AG04450 (cell line): ENCODE measurements at regions not wholly inside any gene's neighbourhood (a gene's known extent, or its start where the extent isn't known, plus 50 kb on each side); places are given as distances from the start of the nearest gene placed in this dataset.

Experiments used
- CTCF ChIA-PET: fragments of 300-600, 350-600 bp; formaldehyde crosslinking; extraction: SDS; loops from one replicate; lab custom pipeline; 2022; ENCODE audit warnings: antibody characterized with exemption, inconsistent platforms; lab: Charles Lee
- POLR2A ChIA-PET: fragments of 350-600 bp; formaldehyde crosslinking; extraction: SDS; loops from one replicate; lab custom pipeline; 2021; ENCODE audit warnings: antibody characterized with exemption, inconsistent platforms; lab: Yijun Ruan, JAX
- DNase-seq: peaks from one replicate; pipeline ENCODE4 v3.0.0-alpha.2; 2011; ENCODE audit warnings: low read depth, low spot score
- H3K27ac ChIP-seq: one replicate; pipeline ENCODE4 v1.5.1; 2012; ENCODE audit warnings: low read depth, low read length, control low read depth
- H3K27me3 ChIP-seq: one replicate; pipeline ENCODE4 v1.6.0; 2012; ENCODE audit warnings: low read length; ENCODE audit not compliant: control insufficient read depth, insufficient read depth
- H3K4me3 ChIP-seq: 2 replicates; pipeline ENCODE4 v1.5.1; 2011; ENCODE audit warnings: mild to moderate bottlenecking, low read depth, low read length, control low read depth
- H3K9me3 ChIP-seq: 2 replicates; pipeline ENCODE4 v1.5.1; 2012; ENCODE audit warnings: low read length; ENCODE audit not compliant: control insufficient read depth, insufficient read depth
- TF ChIP-seq, protein P1 (sequence below): IDR thresholded peaks from 2 replicates; pipeline ENCODE4 v1.5.1; 2011; ENCODE audit warnings: low read depth, low read length, control low read depth, inconsistent platforms

DNA sequence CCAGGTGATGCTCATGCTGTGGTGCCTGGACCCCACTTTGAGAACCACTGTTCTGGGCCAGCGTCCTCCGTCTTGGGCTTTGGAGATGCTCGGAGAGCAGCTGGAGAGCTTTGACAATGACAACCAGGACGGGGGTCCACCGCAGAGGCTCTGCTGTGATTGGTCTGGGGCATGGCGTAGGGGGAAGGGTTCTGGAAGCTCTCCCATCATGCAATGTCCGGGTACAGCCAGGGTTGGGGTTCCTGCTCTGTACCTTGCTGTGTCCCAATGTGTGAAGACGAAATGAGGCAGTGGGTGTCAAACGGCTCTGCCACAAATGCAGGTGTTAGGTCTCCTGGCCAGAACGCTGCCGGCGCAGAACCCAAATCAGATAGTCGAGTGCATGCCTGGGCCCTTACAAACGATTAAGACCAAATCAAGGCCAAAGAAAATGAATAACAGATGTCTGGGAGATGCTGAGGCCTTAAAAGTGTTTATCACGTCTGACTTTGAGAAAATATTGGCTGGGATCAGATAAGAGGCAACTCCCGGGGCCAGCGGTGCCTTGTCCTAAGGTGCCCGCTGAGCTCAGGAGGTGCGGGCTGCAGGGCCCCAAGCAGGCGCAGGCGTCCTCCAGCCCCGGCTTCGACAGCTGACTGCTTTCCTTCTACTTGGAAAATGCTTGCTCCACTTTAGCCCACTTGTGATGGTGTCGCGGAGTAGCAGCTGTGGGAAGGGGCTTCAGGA lies 117.2 kb downstream of the VAPA start:
- peaks cover 3% of the 10 kb centered on the region; the same call in 1 of the 2 replicates for H3K9me3 ChIP-seq
- no peak overlapping the region for H3K4me3 ChIP-seq
- ChIA-PET POLR2A (interaction anchor here (0.9 kb wide), 1 partner anchor 11 kb away, joined by 4 read pairs; no protein-coding TSS in a partner anchor), CTCF (no interaction called here)
- H3K27me3 ChIP-seq: peaks cover 22% of the 10 kb centered on the region
- H3K27ac ChIP-seq: no peak overlapping the region
- TF ChIP-seq, protein P1, sequence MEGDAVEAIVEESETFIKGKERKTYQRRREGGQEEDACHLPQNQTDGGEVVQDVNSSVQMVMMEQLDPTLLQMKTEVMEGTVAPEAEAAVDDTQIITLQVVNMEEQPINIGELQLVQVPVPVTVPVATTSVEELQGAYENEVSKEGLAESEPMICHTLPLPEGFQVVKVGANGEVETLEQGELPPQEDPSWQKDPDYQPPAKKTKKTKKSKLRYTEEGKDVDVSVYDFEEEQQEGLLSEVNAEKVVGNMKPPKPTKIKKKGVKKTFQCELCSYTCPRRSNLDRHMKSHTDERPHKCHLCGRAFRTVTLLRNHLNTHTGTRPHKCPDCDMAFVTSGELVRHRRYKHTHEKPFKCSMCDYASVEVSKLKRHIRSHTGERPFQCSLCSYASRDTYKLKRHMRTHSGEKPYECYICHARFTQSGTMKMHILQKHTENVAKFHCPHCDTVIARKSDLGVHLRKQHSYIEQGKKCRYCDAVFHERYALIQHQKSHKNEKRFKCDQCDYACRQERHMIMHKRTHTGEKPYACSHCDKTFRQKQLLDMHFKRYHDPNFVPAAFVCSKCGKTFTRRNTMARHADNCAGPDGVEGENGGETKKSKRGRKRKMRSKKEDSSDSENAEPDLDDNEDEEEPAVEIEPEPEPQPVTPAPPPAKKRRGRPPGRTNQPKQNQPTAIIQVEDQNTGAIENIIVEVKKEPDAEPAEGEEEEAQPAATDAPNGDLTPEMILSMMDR: no peak
- no peak for DNase-seq

DNA sequence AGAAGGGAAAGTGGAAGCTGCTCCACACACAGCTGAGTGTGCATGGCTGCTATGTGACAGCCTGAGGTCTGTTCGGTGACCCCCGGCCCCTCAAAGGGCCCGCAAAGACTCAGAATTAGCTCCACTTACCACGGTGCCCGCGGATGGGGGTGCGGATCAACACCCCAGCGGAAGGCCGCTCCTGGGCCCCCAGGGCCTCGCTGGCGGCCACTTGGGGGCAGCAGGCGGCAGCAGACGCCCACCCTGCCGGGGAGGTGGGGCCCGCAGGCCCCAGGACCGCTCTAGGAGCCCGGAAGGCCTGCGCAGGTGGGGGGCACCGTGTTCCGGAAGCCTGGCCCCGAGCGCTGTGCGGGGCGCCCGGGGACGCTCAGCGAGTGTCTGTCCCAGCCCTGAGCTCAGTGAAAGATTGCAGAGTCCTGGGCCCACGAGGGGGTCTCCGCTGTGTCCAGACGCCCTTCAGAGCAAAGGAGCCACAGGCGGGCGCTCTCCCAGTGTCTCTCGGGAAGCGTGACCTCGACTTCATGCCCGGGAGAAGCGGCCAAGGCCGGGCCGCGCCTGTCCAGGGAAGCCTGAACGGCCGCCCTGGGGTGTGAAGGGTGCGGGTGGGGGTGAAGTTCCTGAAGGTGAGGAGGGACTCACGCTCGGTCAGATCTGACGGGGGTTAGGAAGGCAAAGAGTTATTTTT lies 118.7 kb downstream of the VAPA start:
- POLR2A ChIA-PET: no interaction called here
- no peak for DNase-seq
- Histone ChIP-seq H3K4me3 (no peak overlapping the region), H3K9me3 (peaks cover 3% of the 10 kb centered on the region; the same call in 1 of the 2 replicates), H3K27ac (no peak overlapping the region), H3K27me3 (peaks cover 22% of the 10 kb centered on the region)
- CTCF ChIA-PET: no interaction called here
- TF ChIP-seq, protein P1: peak; percentile 27; the same call in 1 of the 2 replicates

DNA sequence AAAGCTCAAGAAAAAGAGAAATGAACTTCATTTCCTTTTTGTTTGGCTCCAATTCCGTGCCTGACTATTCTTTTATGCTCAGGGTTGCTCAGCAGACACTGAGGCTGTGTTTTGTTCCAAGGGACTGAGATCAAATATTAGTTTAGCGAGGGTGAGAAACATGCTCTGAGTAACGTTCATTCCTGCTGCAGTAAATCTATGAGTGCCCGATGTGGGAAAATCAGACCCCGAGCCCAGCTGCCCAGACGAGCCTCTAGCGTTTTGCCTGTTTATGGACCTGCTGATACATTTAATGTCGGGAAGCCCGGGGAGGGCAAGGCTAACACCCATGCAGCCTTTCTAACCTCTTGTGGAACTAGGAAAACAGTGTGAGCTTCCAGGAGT lies 119.2 kb downstream of the VAPA start:
- Histone ChIP-seq H3K27me3 (peaks cover 17% of the 10 kb centered on the region), H3K9me3 (peaks cover 3% of the 10 kb centered on the region; the same call in 1 of the 2 replicates), H3K4me3 (no peak overlapping the region), H3K27ac (no peak overlapping the region)
- TF ChIP-seq, protein P1: no peak
- ChIA-PET CTCF (no interaction called here), POLR2A (no interaction called here)
- DNase-seq: no peak

DNA sequence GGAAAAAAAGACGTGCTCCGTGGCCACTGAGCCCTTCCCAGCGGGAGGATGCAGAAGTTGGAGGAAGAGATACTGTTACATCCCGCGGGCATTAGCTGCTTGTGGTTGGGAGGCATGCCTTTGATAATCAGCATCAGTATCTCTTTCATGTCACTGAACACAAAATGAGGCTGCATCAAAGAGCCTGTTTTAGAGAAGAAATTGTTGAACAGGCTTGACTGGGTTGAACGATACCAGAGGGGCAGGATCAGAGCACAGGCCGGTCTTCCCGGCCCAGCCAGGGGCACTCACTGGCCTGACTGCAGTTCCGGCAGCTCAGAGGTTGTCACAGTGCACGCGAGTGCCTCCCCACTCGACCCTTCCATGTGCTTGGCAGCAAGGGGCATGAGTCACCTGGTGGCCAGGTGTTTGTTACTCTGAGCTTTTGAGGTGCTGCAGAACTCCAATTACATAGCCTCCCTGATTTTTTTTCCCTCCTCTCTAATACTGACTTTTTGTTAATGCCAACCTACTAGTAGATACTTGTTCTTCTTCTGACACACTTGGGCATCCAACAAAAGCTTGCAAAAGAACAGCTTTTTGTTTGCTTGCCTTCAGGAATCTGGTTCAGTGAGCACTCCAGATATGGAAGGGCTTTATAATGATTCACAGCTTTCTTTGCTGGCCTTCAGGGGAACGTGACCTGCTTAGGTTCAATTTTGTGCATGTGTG lies 121.6 kb downstream of the VAPA start:
- no peak for DNase-seq
- H3K27ac ChIP-seq: no peak overlapping the region
- peaks cover 3% of the 10 kb centered on the region; the same call in 1 of the 2 replicates for H3K9me3 ChIP-seq
- ChIA-PET CTCF (no interaction called here), POLR2A (no interaction called here)
- H3K4me3 ChIP-seq: no peak overlapping the region
- H3K27me3 ChIP-seq: peaks cover 9% of the 10 kb centered on the region
- TF ChIP-seq, protein P1: no peak
